NCI-H2081 treated with DMSO at 0.1 percent for 48 hours (cell line): ENCODE measurements at regions not wholly inside any gene's neighbourhood (a gene's known extent, or its start where the extent isn't known, plus 50 kb on each side); places are given as distances from the start of the nearest gene placed in this dataset.
"Not testable (repeated sequence)": the region's sequence is repeated elsewhere in the genome, so short reads cannot be mapped to it uniquely, and the experiment has no call there.

Experiments used
- DNase-seq: peaks from one replicate; lab custom pipeline; 2025; lab: John Stamatoyannopoulos, UW

- no peak for DNase-seq
Measured at GRCh38 chr12:83471341-83471740, 784.6 kb downstream of the TMTC2 start.

- DNase-seq: no peak
Measured at GRCh38 chr12:83470749-83471148, 784.0 kb downstream of the TMTC2 start.

GRCh38 chr12:83468988-83469908 lies 782.5 kb downstream of the TMTC2 start:
- DNase-seq: no peak

- no peak for DNase-seq
Measured at GRCh38 chr12:83465632-83466031, 778.9 kb downstream of the TMTC2 start.

GRCh38 chr12:83462419-83462818 lies 775.7 kb downstream of the TMTC2 start:
- DNase-seq: no peak

- DNase-seq: no peak
Measured at GRCh38 chr12:83461336-83461935, 774.7 kb downstream of the TMTC2 start.

GRCh38 chr12:83451189-83451588 lies 764.5 kb downstream of the TMTC2 start:
- no peak for DNase-seq

- DNase-seq: no peak
Measured at GRCh38 chr12:83434600-83434999, 747.9 kb downstream of the TMTC2 start.

- DNase-seq: no peak
Measured at GRCh38 chr12:83432176-83432719, 745.5 kb downstream of the TMTC2 start.

- not testable (repeated sequence) for DNase-seq
Measured at GRCh38 chr12:83427586-83428136, 741.0 kb downstream of the TMTC2 start.

GRCh38 chr12:83414981-83415380 lies 728.3 kb downstream of the TMTC2 start:
- DNase-seq: no peak

GRCh38 chr12:83408851-83409250 lies 722.1 kb downstream of the TMTC2 start:
- no peak for DNase-seq

GRCh38 chr12:83408146-83408545 lies 721.4 kb downstream of the TMTC2 start:
- no peak for DNase-seq

GRCh38 chr12:83404521-83404920 lies 717.8 kb downstream of the TMTC2 start:
- no peak for DNase-seq

- DNase-seq: no peak
Measured at GRCh38 chr12:83390186-83390585, 703.5 kb downstream of the TMTC2 start.

- no peak for DNase-seq
Measured at GRCh38 chr12:83389237-83389996, 702.7 kb downstream of the TMTC2 start.

- DNase-seq: no peak
Measured at GRCh38 chr12:83388551-83388950, 701.8 kb downstream of the TMTC2 start.

- no peak for DNase-seq
Measured at GRCh38 chr12:83386527-83387264, 700.0 kb downstream of the TMTC2 start.

- DNase-seq: no peak
Measured at GRCh38 chr12:83378186-83378727, 691.6 kb downstream of the TMTC2 start.

- no peak for DNase-seq
Measured at GRCh38 chr12:83365317-83365716, 678.6 kb downstream of the TMTC2 start.

- DNase-seq: no peak
Measured at GRCh38 chr12:83361475-83361874, 674.8 kb downstream of the TMTC2 start.
